B cell (primary cell): ENCODE measurements at regions not wholly inside any gene's neighbourhood (a gene's known extent, or its start where the extent isn't known, plus 50 kb on each side); places are given as distances from the start of the nearest gene placed in this dataset.

Experiments used
- ATAC-seq: fragments of 200-7000 bp; cut with Tn5 transposase; one replicate; pipeline ENCODE4 v1.10.0; 2021; ENCODE audit warnings: low read depth, mild to moderate bottlenecking, moderate number of reproducible peaks, moderate library complexity
- CTCF ChIA-PET: fragments of 350-600 bp; sonication (Branson Sonifier 250); formaldehyde crosslinking; loops from one replicate; lab custom pipeline; 2021; ENCODE audit warnings: antibody characterized with exemption, inconsistent platforms; lab: Charles Lee
- POLR2A ChIA-PET: fragments of 350-600 bp; sonication (Branson Sonifier 250); formaldehyde crosslinking; loops from one replicate; lab custom pipeline; 2021; ENCODE audit warnings: antibody characterized with exemption; lab: Charles Lee
- DNase-seq: peaks from one replicate; pipeline ENCODE4 v3.0.0; 2013
- H2AFZ ChIP-seq: 2 replicates; pipeline ENCODE4 v1.6.1; 2012; ENCODE audit warnings: mild to moderate bottlenecking, low read depth, low read length; ENCODE audit not compliant: insufficient read depth, poor library complexity, severe bottlenecking
- H3K27ac ChIP-seq, 2 donors: 1 replicate in 1 of 2; 2 replicates in 1 of 2; pipeline ENCODE4 v1.5.1; 2012 to 2013; ENCODE audit warnings: low read length in 2 of 2, mild to moderate bottlenecking in 2 of 2, moderate library complexity in 1 of 2
- H3K27me3 ChIP-seq, 4 experiments: fragments of 200-600 bp in 1 of 4; sonication (generic) in 1 of 4; replicated peaks in 1 of 4; 1 replicate in 2 of 4; 2 replicates in 2 of 4; pipeline versions ENCODE4 v1.6.1 to v1.7.0; 2013 to 2016; ENCODE audit warnings: low read length in 3 of 4, mild to moderate bottlenecking in 2 of 4, mixed read lengths in 1 of 4, moderate library complexity in 1 of 4; ENCODE audit not compliant: insufficient read depth in 4 of 4, control insufficient read depth in 3 of 4; ENCODE audit errors: control extremely low read depth in 1 of 4
- H3K36me3 ChIP-seq, 2 experiments: replicated peaks in 1 of 2; 1 replicate in 1 of 2; 2 replicates in 1 of 2; pipeline versions ENCODE4 v1.6.1 to v1.7.1; 2013; ENCODE audit warnings: low read length in 1 of 2; ENCODE audit not compliant: insufficient read depth in 2 of 2, control insufficient read depth in 1 of 2; ENCODE audit errors: control extremely low read depth in 1 of 2, extremely low read depth in 1 of 2
- H3K4me1 ChIP-seq, 2 donors: fragments of 200-600 bp in 1 of 2; sonication (generic) in 1 of 2; 1 replicate in 1 of 2; 2 replicates in 1 of 2; pipeline versions ENCODE4 v1.5.1 to v1.6.1; 2013 to 2017; ENCODE audit warnings: low read length in 2 of 2; ENCODE audit not compliant: control insufficient read depth in 2 of 2, insufficient read depth in 2 of 2
- H3K4me2 ChIP-seq: replicated peaks from 2 replicates; pipeline ENCODE3; 2012; ENCODE audit warnings: mild to moderate bottlenecking, low read depth, low read length; ENCODE audit not compliant: poor library complexity, severe bottlenecking
- H3K4me3 ChIP-seq, 5 experiments: fragments of 200-600 bp in 1 of 5; sonication (generic) in 1 of 5; 1 replicate in 3 of 5; 2 replicates in 2 of 5; pipeline versions ENCODE4 v1.5.1 to v1.7.0; 2011 to 2016; ENCODE audit warnings: low read length in 4 of 5, mild to moderate bottlenecking in 4 of 5, low read depth in 2 of 5, control low read depth in 1 of 5, moderate library complexity in 1 of 5; ENCODE audit not compliant: insufficient read depth in 1 of 5; ENCODE audit errors: control extremely low read depth in 1 of 5, extremely low read depth in 1 of 5
- H3K79me2 ChIP-seq: fragments of 200-600 bp; sonication (generic); one replicate; pipeline ENCODE4 v1.6.0; 2016; ENCODE audit warnings: low read length; ENCODE audit not compliant: control insufficient read depth, insufficient read depth
- H3K9ac ChIP-seq: fragments of 200-600 bp; sonication (generic); 2 replicates; pipeline ENCODE4 v1.6.1; 2017; ENCODE audit warnings: mild to moderate bottlenecking, low read length, moderate library complexity
- H3K9me3 ChIP-seq, 3 donors: one replicate each; pipeline versions ENCODE4 v1.6.1 to v1.7.1; 2013; ENCODE audit warnings: low read length in 2 of 3; ENCODE audit not compliant: control insufficient read depth in 2 of 3, insufficient read depth in 1 of 3; ENCODE audit errors: control extremely low read depth in 1 of 3
- H4K20me1 ChIP-seq: 2 replicates; pipeline ENCODE4 v1.6.0; 2012; ENCODE audit warnings: mild to moderate bottlenecking, low read length; ENCODE audit not compliant: insufficient read depth, control insufficient read depth, poor library complexity, severe bottlenecking
- H3K27ac Mint-ChIP-seq: one replicate; pipeline ENCODE4 v1.8.0; 2021; ENCODE audit warnings: mixed read lengths
- H3K27me3 Mint-ChIP-seq: one replicate; pipeline ENCODE4 v1.8.0; 2021; ENCODE audit warnings: mixed read lengths
- H3K4me1 Mint-ChIP-seq: one replicate; pipeline ENCODE4 v1.8.0; 2021; ENCODE audit warnings: mixed read lengths
- H3K4me3 Mint-ChIP-seq: one replicate; pipeline ENCODE4 v1.8.0; 2021; ENCODE audit warnings: mixed read lengths
- H3K9me3 Mint-ChIP-seq: one replicate; pipeline ENCODE4 v1.8.0; 2022; ENCODE audit warnings: mixed read lengths; ENCODE audit not compliant: insufficient read depth
- EZH2 ChIP-seq: IDR thresholded peaks from 2 replicates; pipeline ENCODE4 v1.6.1; 2012; ENCODE audit warnings: borderline replicate concordance, low read depth, mild to moderate bottlenecking, moderate library complexity, low read length; ENCODE audit not compliant: insufficient read depth, poor library complexity, severe bottlenecking
- WGBS: methylation state at CpG from one replicate; pipeline ENCODE4 v1.1.5; 2013; ENCODE audit warnings: missing lambda C conversion rate; ENCODE audit not compliant: insufficient coverage; 5-methylcytosine and 5-hydroxymethylcytosine counted together
- intact Hi-C: fragments of 100-400 bp; cut with micrococcal nuclease; formaldehyde crosslinking; loops from one replicate; pipeline ENCODE4 v1.10.0; 2022
- TF ChIP-seq, protein P1 (sequence below): fragments of 200-600 bp; IDR thresholded peaks from one replicate; pipeline ENCODE4 v1.8.0; 2022; ENCODE audit warnings: antibody characterized with exemption, mild to moderate bottlenecking

DNA sequence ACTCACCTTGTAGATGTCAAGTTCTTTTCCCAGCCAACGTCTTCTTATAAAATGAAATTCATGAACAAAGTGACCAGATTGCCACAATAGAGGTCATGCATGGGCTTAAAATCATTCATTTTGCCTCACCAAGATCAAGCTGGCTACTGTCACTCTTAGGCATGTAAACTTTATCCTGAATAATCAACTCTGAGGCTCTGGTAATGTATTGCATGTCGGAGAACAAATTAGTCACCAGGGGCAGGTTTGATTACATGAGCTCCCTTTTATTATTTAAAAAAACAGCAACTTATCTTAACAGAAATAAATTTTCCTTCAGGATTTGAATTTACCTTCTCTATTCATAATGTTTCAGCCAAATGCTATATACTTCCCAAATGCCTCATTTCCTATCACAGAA is 112.9 kb upstream of the SP4 start:
- Histone ChIP-seq H3K4me2 (no peak overlapping the region), H3K4me3 (no peak overlapping the region), H3K36me3 (no peaks in the 10 kb centered on the region), H3K4me1 (no peaks in the 10 kb centered on the region), H3K9ac (no peak overlapping the region), H3K27me3 (no peaks in the 10 kb centered on the region), H4K20me1 (no peaks in the 10 kb centered on the region), H2AFZ (no peak overlapping the region), H3K27ac (no peak overlapping the region), H3K9me3 (peaks cover 0 to 2% (median 0%) of the 10 kb centered on the region in 3 donors), H3K79me2 (no peaks in the 10 kb centered on the region)
- ChIA-PET POLR2A (no interaction called here), CTCF (no interaction called here)
- H3K9me3 Mint-ChIP-seq, result peaks cover 2% of the 10 kb centered on the region
- no peaks in the 10 kb centered on the region for H3K27me3 Mint-ChIP-seq
- no peak overlapping the region for H3K27ac Mint-ChIP-seq
- no peak overlapping the region for H3K4me3 Mint-ChIP-seq
- WGBS, result 89% methylated on average over 1 of the region's 2 CpGs
- intact Hi-C loops, result loop anchor here (5.0 kb wide), 1 partner anchor 37 kb away; no protein-coding TSS in a partner anchor
- DNase-seq, result no peak
- TF ChIP-seq, protein P1, sequence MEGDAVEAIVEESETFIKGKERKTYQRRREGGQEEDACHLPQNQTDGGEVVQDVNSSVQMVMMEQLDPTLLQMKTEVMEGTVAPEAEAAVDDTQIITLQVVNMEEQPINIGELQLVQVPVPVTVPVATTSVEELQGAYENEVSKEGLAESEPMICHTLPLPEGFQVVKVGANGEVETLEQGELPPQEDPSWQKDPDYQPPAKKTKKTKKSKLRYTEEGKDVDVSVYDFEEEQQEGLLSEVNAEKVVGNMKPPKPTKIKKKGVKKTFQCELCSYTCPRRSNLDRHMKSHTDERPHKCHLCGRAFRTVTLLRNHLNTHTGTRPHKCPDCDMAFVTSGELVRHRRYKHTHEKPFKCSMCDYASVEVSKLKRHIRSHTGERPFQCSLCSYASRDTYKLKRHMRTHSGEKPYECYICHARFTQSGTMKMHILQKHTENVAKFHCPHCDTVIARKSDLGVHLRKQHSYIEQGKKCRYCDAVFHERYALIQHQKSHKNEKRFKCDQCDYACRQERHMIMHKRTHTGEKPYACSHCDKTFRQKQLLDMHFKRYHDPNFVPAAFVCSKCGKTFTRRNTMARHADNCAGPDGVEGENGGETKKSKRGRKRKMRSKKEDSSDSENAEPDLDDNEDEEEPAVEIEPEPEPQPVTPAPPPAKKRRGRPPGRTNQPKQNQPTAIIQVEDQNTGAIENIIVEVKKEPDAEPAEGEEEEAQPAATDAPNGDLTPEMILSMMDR, result no peak
- TF ChIP-seq EZH2, result no peak
- H3K4me1 Mint-ChIP-seq, result peaks cover 4% of the 10 kb centered on the region
- ATAC-seq, result no peak

DNA sequence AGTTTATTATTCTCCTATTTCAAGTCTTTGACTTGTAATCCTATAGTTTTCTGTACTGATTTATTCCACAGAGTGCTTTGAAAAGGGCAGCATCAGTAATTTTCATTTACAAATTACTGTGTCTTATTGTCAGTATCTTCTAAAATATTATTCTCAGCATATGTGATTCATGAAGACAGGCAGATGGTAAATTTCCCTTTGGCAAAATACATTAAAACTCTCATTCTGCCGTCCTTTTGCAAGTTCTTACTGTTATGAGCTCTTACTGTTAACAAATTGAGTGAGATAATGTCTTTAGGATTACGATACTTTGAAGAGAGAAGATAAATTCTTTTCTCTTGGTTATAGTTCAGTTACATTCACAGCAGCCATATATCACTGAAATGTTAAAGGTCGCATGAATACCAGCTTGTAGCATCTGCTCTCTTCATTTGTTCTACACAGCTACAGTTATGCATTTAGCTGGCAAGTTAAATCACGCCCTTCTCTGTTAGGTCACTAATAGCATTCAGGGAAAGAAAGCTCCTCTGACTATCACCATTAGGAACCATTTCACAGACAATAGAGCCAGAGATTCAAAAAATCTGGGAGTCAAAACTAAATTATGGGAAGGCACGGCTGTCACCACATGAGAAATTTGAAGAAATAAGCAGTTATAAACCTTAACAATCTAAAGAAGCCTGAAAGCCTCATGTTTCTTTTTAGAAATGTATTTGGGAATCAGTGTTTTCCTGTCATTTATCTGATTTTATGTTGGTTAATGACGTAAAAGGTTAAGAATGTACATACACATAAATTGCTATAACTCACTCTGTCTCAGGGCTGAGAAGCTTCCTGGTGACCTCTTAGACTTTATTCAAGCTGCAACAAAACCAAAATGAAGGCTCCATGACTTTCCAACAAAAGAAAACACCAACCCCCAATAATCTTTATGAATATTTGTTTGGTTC is 109.6 kb upstream of the SP4 start:
- H3K4me2 ChIP-seq, result no peak overlapping the region
- no peaks in the 10 kb centered on the region for H3K36me3 ChIP-seq
- intact Hi-C loops, result loop anchor here (5.0 kb wide), 1 partner anchor 34 kb away; no protein-coding TSS in a partner anchor
- no peak overlapping the region for H3K27ac ChIP-seq
- no peaks in the 10 kb centered on the region for H3K4me1 ChIP-seq
- H3K9me3 Mint-ChIP-seq, result no peaks in the 10 kb centered on the region
- DNase-seq (no peak), ATAC-seq (no peak)
- TF ChIP-seq, protein P1, result no peak
- no peak for TF ChIP-seq EZH2
- CTCF ChIA-PET, result interaction anchor here (1.0 to 1.6 kb wide), 2 partner anchors 8 to 12 kb away, joined by 3 to 5 read pairs; no protein-coding TSS in a partner anchor
- no peak overlapping the region for H3K27ac Mint-ChIP-seq
- H3K4me1 Mint-ChIP-seq, result peaks cover 4% of the 10 kb centered on the region
- no peaks in the 10 kb centered on the region for H3K27me3 ChIP-seq
- H3K27me3 Mint-ChIP-seq, result no peaks in the 10 kb centered on the region
- H2AFZ ChIP-seq, result no peak overlapping the region
- WGBS, result 100% methylated on average over 1 of the region's 6 CpGs
- POLR2A ChIA-PET, result no interaction called here
- no peak overlapping the region for H3K9ac ChIP-seq
- no peak overlapping the region for H3K4me3 ChIP-seq
- H3K4me3 Mint-ChIP-seq, result no peak overlapping the region
- H3K79me2 ChIP-seq, result no peaks in the 10 kb centered on the region
- H4K20me1 ChIP-seq, result no peaks in the 10 kb centered on the region
- H3K9me3 ChIP-seq, result peaks cover 0 to under 1% (median 0%) of the 10 kb centered on the region in 3 donors
